SK-N-SH (cell line): ENCODE measurements at regions not wholly inside any gene's neighbourhood (a gene's known extent, or its start where the extent isn't known, plus 50 kb on each side); places are given as distances from the start of the nearest gene placed in this dataset.

Experiments used
- CTCF ChIP-seq: fragments of 200-600 bp; sonication (generic); IDR thresholded peaks from 2 replicates; pipeline ENCODE4 v1.6.1; 2017; ENCODE audit warnings: antibody characterized with exemption, mild to moderate bottlenecking, moderate library complexity
- ELF1 ChIP-seq: IDR thresholded peaks from 2 replicates; pipeline ENCODE4 v1.4.0; 2012
- FOXJ3 ChIP-seq: sonication (generic); formaldehyde crosslinking; IDR thresholded peaks from 2 replicates; pipeline ENCODE4 v1.5.1; 2020; ENCODE audit warnings: mild to moderate bottlenecking, missing genetic modification reagents
- GABPA ChIP-seq: IDR thresholded peaks from 2 replicates; pipeline ENCODE4 v1.4.0; 2012; ENCODE audit warnings: low read depth, mild to moderate bottlenecking
- MAX ChIP-seq: IDR thresholded peaks from 2 replicates; pipeline ENCODE4 v1.4.0; 2012; ENCODE audit warnings: low read depth
- NFIC ChIP-seq: IDR thresholded peaks from 2 replicates; pipeline ENCODE4 v1.4.0; 2012; ENCODE audit warnings: borderline replicate concordance
- RAD21 ChIP-seq: IDR thresholded peaks from 2 replicates; pipeline ENCODE4 v1.6.1; 2012; ENCODE audit warnings: mild to moderate bottlenecking, low read length
- REST ChIP-seq: IDR thresholded peaks from 2 replicates; pipeline ENCODE4 v1.6.1; 2012; ENCODE audit warnings: mild to moderate bottlenecking, low read depth, low read length, moderate library complexity
- RXRA ChIP-seq: IDR thresholded peaks from 2 replicates; pipeline ENCODE4 v1.4.0; 2012; ENCODE audit warnings: low read depth, mild to moderate bottlenecking, borderline replicate concordance
- USF2 ChIP-seq: fragments of 150-350 bp; IDR thresholded peaks from 2 replicates; pipeline ENCODE4 v1.6.1; 2017; ENCODE audit warnings: antibody characterized with exemption, low read length, low read depth, borderline replicate concordance

GRCh38 chr3:110530902-110531301 lies 540.7 kb upstream of the NECTIN3 start:
- TF ChIP-seq CTCF (no peak), GABPA (no peak), NFIC (no peak), MAX (no peak), RXRA (no peak), FOXJ3 (no peak), USF2 (no peak), ELF1 (no peak), REST (no peak), RAD21 (no peak)
